ENCODE measurements at regions not wholly inside any gene's neighbourhood (a gene's known extent, or its start where the extent isn't known, plus 50 kb on each side); places are given as distances from the start of the nearest gene placed in this dataset.

DNA sequence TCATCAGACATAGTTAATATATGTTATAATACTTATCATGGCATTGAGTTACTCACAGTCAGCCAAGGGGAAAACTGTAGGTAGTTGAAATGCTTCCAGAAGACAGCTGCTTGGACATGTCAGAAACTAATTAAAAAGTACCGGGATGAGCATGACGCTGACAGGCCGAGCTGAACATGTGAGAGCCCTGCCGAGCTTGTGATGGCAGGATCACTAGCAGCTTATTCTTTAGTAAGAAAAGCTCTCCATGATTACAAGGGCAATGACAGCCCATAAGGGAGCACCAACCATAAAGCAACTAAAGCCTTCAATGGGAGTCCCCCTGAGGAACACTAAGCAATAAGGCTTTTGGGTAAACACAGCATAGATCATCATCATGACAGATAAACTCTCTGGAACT lies 435.6 kb downstream of the TLL1 start:
- peaks cover 2% of the 10 kb centered on the region; the same call in 1 of the 2 replicates for H3K9me3 ChIP-seq (ENCODE audit: control insufficient read depth, insufficient read depth, low read length)
- ATAC-seq (ENCODE audit: low read depth) (no peak), DNase-seq (no peak)
- no peak overlapping the region for H4K5ac ChIP-seq (ENCODE audit: low read depth, low read length)
- no peaks in the 10 kb centered on the region for H3K9me1 ChIP-seq (ENCODE audit: insufficient read depth, low read length)
- H3K79me1 ChIP-seq (ENCODE audit: low read depth in 1 of 2, low read length in 2 of 2), result no peaks in the 10 kb centered on the region
- no peak overlapping the region for H3K9ac ChIP-seq (ENCODE audit: low read depth, low read length)
- CTCF ChIA-PET, result interaction anchor here (0.6 kb wide), 1 partner anchor 283 kb away, joined by 3 read pairs; no protein-coding TSS in a partner anchor
- no peak overlapping the region for H2AK5ac ChIP-seq (ENCODE audit: low read depth, low read length)
- POLR2A ChIA-PET (ENCODE audit: unreplicated experiment), result no interaction called here
- no peak overlapping the region for H3K4me3 ChIP-seq (ENCODE audit: insufficient read depth, low read depth, low read length)
- no peak overlapping the region for H2BK120ac ChIP-seq (ENCODE audit: low read depth, low read length)
- TF ChIP-seq MAFK (IDR thresholded peaks at IDR 0.05; ENCODE audit: low read depth, low read length) (no peak), RFX5 (IDR thresholded peaks at IDR 0.05; ENCODE audit: low read depth, low read length) (no peak), MXI1 (IDR thresholded peaks at IDR 0.05; ENCODE audit: borderline replicate concordance, low read depth, low read length) (no peak), FOS (IDR thresholded peaks at IDR 0.05; ENCODE audit: low read depth, low read length) (no peak), RCOR1 (IDR thresholded peaks at IDR 0.05; ENCODE audit: insufficient replicate concordance, low read length) (no peak), MAZ (IDR thresholded peaks at IDR 0.05; ENCODE audit: borderline replicate concordance, low read depth, low read length) (no peak), USF2 (IDR thresholded peaks at IDR 0.05; ENCODE audit: low read depth, low read length) (no peak), POLR2A (IDR thresholded peaks at IDR 0.05; ENCODE audit: low read depth, low read length) (no peak), CHD1 (IDR thresholded peaks at IDR 0.05; ENCODE audit: low read depth, low read length) (no peak), BHLHE40 (IDR thresholded peaks at IDR 0.05; ENCODE audit: low read depth, low read length) (no peak), CEBPB (IDR thresholded peaks at IDR 0.05; ENCODE audit: low read depth, low read length) (no peak)
- TF ChIP-seq, protein P1, sequence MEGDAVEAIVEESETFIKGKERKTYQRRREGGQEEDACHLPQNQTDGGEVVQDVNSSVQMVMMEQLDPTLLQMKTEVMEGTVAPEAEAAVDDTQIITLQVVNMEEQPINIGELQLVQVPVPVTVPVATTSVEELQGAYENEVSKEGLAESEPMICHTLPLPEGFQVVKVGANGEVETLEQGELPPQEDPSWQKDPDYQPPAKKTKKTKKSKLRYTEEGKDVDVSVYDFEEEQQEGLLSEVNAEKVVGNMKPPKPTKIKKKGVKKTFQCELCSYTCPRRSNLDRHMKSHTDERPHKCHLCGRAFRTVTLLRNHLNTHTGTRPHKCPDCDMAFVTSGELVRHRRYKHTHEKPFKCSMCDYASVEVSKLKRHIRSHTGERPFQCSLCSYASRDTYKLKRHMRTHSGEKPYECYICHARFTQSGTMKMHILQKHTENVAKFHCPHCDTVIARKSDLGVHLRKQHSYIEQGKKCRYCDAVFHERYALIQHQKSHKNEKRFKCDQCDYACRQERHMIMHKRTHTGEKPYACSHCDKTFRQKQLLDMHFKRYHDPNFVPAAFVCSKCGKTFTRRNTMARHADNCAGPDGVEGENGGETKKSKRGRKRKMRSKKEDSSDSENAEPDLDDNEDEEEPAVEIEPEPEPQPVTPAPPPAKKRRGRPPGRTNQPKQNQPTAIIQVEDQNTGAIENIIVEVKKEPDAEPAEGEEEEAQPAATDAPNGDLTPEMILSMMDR (conservative IDR thresholded peaks at IDR 0.05; ENCODE audit: low read depth, low read length), result no peak
- H3K14ac ChIP-seq (replicated peaks; ENCODE audit: low read depth, low read length), result no peak overlapping the region
- no peak overlapping the region for H2BK5ac ChIP-seq (ENCODE audit: low read depth, low read length, poor library complexity, severe bottlenecking)
- no peaks in the 10 kb centered on the region for H4K20me1 ChIP-seq (ENCODE audit: insufficient read depth, low read length)
- WGBS, 2 experiments (ENCODE audit: extremely low coverage in 2 of 2, insufficient read length in 1 of 2), result no CpG with 5 or more reads among the region's 4 CpGs
- H3K27ac ChIP-seq (ENCODE audit: insufficient read depth, low read length), result no peak overlapping the region
- H2AK9ac ChIP-seq (replicated peaks; ENCODE audit: low read depth, low read length, poor library complexity), result no peak overlapping the region
- in situ Hi-C loops (cut with MboI; ENCODE audit: low sequenced_read_pairs), result no loop called here
- dilution Hi-C loops (cut with HindIII; ENCODE audit: low sequenced_read_pairs, unreplicated experiment), result no loop called here
- H2BK15ac ChIP-seq (ENCODE audit: low read depth, low read length), result no peak overlapping the region
- H3K4me2 ChIP-seq (ENCODE audit: low read depth, low read length), result no peak overlapping the region
- no peaks in the 10 kb centered on the region for H3K27me3 ChIP-seq (ENCODE audit: control insufficient read depth, insufficient read depth, low read length)
- H3K18ac ChIP-seq (ENCODE audit: low read depth, low read length), result no peak overlapping the region
- intact Hi-C loops (cut with micrococcal nuclease), result no loop called here
- no peak overlapping the region for H4K91ac ChIP-seq (ENCODE audit: insufficient read depth, low read depth, low read length)
- no TSS peak for BruUV-seq (replicated peaks)
- no peak overlapping the region for H3K56ac ChIP-seq (ENCODE audit: extremely low read depth, insufficient read depth, low read length)
- no peak overlapping the region for H2AFZ ChIP-seq (replicated peaks; ENCODE audit: low read length, poor library complexity)
- H3K4me1 ChIP-seq (ENCODE audit: control insufficient read depth, insufficient read depth, low read length), result no peaks in the 10 kb centered on the region
- no peak overlapping the region for H3K23ac ChIP-seq (ENCODE audit: low read depth, low read length)
- H2BK20ac ChIP-seq (ENCODE audit: low read depth, low read length), result no peak overlapping the region
- H3K36me3 ChIP-seq (ENCODE audit: control insufficient read depth, insufficient read depth, low read length), result no peaks in the 10 kb centered on the region
- no peak overlapping the region for H4K8ac ChIP-seq (ENCODE audit: low read depth in 2 of 2, low read length in 2 of 2)
- H3K4ac ChIP-seq (ENCODE audit: low read depth, low read length), result no peak overlapping the region

Data from IMR-90 (cell line).